Spleen (tissue), 11 donors: ENCODE measurements at regions not wholly inside any gene's neighbourhood (a gene's known extent, or its start where the extent isn't known, plus 50 kb on each side); places are given as distances from the start of the nearest gene placed in this dataset.
A peak's percentile ranks its signal among the peaks of the same experiment; 100 is the strongest.

Source experiments
- DNase-seq: peaks from one replicate; pipeline ENCODE4 v3.0.0-alpha.2; 2020
- H3K27ac ChIP-seq, 8 donors: fragments of 200-600 bp; sonication (generic) in 7 of 8; 1 replicate in 4 of 8; 2 replicates in 4 of 8; pipeline versions ENCODE4 v1.5.0 to v1.8.0; 2016 to 2021; ENCODE audit warnings: inconsistent platforms in 4 of 8, mild to moderate bottlenecking in 4 of 8, moderate library complexity in 1 of 8
- H3K27me3 ChIP-seq, 7 donors: fragments of 200-600 bp; sonication (generic) in 6 of 7; replicated peaks in 1 of 7; 1 replicate in 4 of 7; 2 replicates in 3 of 7; pipeline versions ENCODE4 v1.5.0 to v1.8.0; 2016 to 2021; ENCODE audit warnings: inconsistent platforms in 3 of 7, mild to moderate bottlenecking in 1 of 7
- H3K36me3 ChIP-seq, 6 donors: fragments of 200-600 bp; sonication (generic) in 5 of 6; 1 replicate in 4 of 6; 2 replicates in 2 of 6; pipeline versions ENCODE4 v1.5.0 to v1.8.0; 2016 to 2021; ENCODE audit warnings: inconsistent platforms in 2 of 6
- H3K4me1 ChIP-seq, 6 donors: fragments of 200-600 bp; sonication (generic) in 5 of 6; 1 replicate in 3 of 6; 2 replicates in 3 of 6; pipeline versions ENCODE4 v1.5.0 to v1.8.0; 2016 to 2021; ENCODE audit warnings: inconsistent platforms in 3 of 6
- H3K4me3 ChIP-seq, 8 donors: fragments of 200-600 bp; sonication (generic) in 7 of 8; 1 replicate in 4 of 8; 2 replicates in 4 of 8; pipeline versions ENCODE4 v1.5.0 to v1.8.0; 2016 to 2021; ENCODE audit warnings: inconsistent platforms in 4 of 8, mild to moderate bottlenecking in 4 of 8, moderate library complexity in 2 of 8
- H3K9me3 ChIP-seq, 8 donors: fragments of 200-600 bp; sonication (generic) in 7 of 8; 1 replicate in 4 of 8; 2 replicates in 4 of 8; pipeline versions ENCODE4 v1.5.0 to v1.8.0; 2016 to 2021; ENCODE audit warnings: inconsistent platforms in 4 of 8
- POLR2A ChIP-seq, 3 donors: fragments of 450-650 bp; IDR thresholded peaks; one replicate each; pipeline ENCODE4 v1.5.1; 2017; ENCODE audit warnings: antibody characterized with exemption in 3 of 3, mild to moderate bottlenecking in 1 of 3
- POLR2AphosphoS5 ChIP-seq, 3 donors: sonication (generic); formaldehyde crosslinking; IDR thresholded peaks; one replicate each; pipeline ENCODE4 v1.5.1; 2017; ENCODE audit warnings: antibody characterized with exemption in 3 of 3
- WGBS, 5 donors: extraction: QIAGEN DNeasy Blood & Tissue Kit in 3 of 5; methylation state at CpG; one replicate each; pipeline versions ENCODE4 v1.1.5 to v1.1.7; 2013 to 2018; 5-methylcytosine and 5-hydroxymethylcytosine counted together
- intact Hi-C: fragments of 100-400 bp; cut with DNase I; formaldehyde crosslinking; loops from one replicate; pipeline ENCODE4 v1.15.0; 2023; ENCODE audit warnings: low total_unique reads
- TF ChIP-seq, protein P1 (sequence below), 11 experiments: fragments of 200-600 bp in 7 of 11; fragments of 450-650 bp in 4 of 11; sonication (generic) in 4 of 11; IDR thresholded peaks in 8 of 11; conservative IDR thresholded peaks in 3 of 11; 1 replicate in 7 of 11; 2 replicates in 4 of 11; pipeline versions ENCODE4 v1.4.0 to v1.8.0; 2016 to 2021; ENCODE audit warnings: antibody characterized with exemption in 11 of 11, inconsistent platforms in 4 of 11, mild to moderate bottlenecking in 1 of 11
- donor health status: healthy with polysubstance abuse.
- donor health status: DM: no; HTN: no; CAD: no; lungs with moderate emphysema.
- donor health status: DM: no; HTN: no; CAD: no.
- donor health status: Bipolar disorder and iron deficiency.
- donor health status: healthy.
- donor health status: DM: no; HTN: no; CAD: no.
- donor health status: DM: yes; HTN: yes; CAD: no.

DNA sequence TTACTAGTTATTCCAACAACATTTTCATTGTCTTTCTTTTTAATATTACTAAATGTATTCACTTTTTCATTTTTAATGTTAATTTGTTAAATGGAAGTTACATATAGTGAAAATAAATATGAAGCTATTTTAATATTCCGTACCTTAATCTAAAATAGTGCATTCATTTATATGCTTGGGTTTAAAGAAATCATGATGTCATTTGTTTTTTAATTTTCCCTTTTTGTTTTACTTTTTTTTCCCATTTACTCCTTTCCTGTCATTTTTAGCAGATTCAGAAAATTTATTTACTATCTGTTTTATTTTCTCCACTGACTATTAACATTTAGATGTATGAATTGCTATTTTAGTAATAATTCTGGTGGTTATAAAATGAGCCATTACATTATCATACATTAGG lies 183.0 kb upstream of the CDH9 start:
- Histone ChIP-seq H3K9me3 (peaks cover 0 to 26% (median 9%) of the 10 kb centered on the region in 8 donors), H3K27ac (no peak overlapping the region), H3K36me3 (no peaks in the 10 kb centered on the region), H3K4me3 (no peak overlapping the region), H3K27me3 (no peaks in the 10 kb centered on the region), H3K4me1 (no peaks in the 10 kb centered on the region)
- intact Hi-C loops: no loop called here
- no peak for DNase-seq
- WGBS, 5 donors: 87 to 98% (median 94%) methylated on average over 1 of the region's 1 CpG
- TF ChIP-seq, protein P1, sequence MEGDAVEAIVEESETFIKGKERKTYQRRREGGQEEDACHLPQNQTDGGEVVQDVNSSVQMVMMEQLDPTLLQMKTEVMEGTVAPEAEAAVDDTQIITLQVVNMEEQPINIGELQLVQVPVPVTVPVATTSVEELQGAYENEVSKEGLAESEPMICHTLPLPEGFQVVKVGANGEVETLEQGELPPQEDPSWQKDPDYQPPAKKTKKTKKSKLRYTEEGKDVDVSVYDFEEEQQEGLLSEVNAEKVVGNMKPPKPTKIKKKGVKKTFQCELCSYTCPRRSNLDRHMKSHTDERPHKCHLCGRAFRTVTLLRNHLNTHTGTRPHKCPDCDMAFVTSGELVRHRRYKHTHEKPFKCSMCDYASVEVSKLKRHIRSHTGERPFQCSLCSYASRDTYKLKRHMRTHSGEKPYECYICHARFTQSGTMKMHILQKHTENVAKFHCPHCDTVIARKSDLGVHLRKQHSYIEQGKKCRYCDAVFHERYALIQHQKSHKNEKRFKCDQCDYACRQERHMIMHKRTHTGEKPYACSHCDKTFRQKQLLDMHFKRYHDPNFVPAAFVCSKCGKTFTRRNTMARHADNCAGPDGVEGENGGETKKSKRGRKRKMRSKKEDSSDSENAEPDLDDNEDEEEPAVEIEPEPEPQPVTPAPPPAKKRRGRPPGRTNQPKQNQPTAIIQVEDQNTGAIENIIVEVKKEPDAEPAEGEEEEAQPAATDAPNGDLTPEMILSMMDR (IDR thresholded peaks at IDR 0.05 in 8 of 11, conservative IDR thresholded peaks at IDR 0.05 in 3 of 11): no peak
- TF ChIP-seq POLR2A (IDR thresholded peaks at IDR 0.05) (no peak), POLR2AphosphoS5 (IDR thresholded peaks at IDR 0.05) (no peak)

DNA sequence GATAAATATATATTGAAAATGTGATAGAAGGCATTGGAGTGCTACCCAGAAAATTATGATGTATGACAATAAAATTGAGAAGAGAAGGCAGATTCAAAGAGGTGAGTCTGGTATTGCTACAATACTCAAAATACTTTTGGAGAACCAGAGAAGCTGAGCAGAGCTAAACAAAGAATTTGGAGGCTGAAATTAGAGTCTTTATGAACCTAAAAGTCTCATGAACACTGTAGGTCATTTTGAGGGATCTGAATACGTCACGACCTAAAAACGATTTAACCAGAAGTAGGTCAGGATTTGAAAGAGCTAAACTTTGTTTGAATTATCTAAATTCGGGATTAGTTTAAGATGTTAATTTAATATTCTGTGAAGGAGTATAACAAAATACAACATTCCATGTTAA lies 182.4 kb upstream of the CDH9 start:
- H3K27me3 ChIP-seq: no peaks in the 10 kb centered on the region
- no peaks in the 10 kb centered on the region for H3K4me1 ChIP-seq
- 84 to 90% (median 88%) methylated on average over 4 of the region's 4 CpGs for WGBS, 5 donors
- intact Hi-C loops: no loop called here
- no peak for DNase-seq
- no peak overlapping the region for H3K4me3 ChIP-seq
- H3K36me3 ChIP-seq: no peaks in the 10 kb centered on the region
- no peak overlapping the region for H3K27ac ChIP-seq
- H3K9me3 ChIP-seq: peaks cover 0 to 22% (median 8%) of the 10 kb centered on the region in 8 donors
- TF ChIP-seq POLR2A (IDR thresholded peaks at IDR 0.05) (no peak), POLR2AphosphoS5 (IDR thresholded peaks at IDR 0.05) (no peak)
- TF ChIP-seq, protein P1 (IDR thresholded peaks at IDR 0.05 in 8 of 11, conservative IDR thresholded peaks at IDR 0.05 in 3 of 11): no peak

DNA sequence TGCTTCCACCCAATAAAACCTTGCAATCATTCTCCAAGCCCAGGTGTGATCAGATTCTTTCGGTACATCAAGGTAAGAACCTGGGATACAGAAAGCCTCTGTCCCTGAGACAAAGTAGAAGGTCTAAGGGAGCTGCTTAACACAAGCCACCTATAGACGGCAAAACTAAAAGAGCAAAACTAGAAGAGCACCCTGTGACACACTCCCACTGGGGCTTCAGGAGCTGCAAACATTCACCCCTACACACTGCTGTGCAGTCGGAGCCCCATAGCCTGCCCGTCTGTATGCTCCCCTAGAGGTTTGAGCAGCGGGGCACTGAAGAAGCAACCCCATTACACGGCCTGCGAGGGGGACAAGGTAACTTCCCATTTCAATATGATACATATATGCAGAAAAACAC lies 179.6 kb upstream of the CDH9 start:
- DNase-seq: no peak
- Histone ChIP-seq H3K27ac (no peak overlapping the region), H3K27me3 (no peaks in the 10 kb centered on the region), H3K36me3 (no peaks in the 10 kb centered on the region), H3K4me1 (no peaks in the 10 kb centered on the region), H3K4me3 (no peak overlapping the region), H3K9me3 (peaks cover 0 to 20% (median 10%) of the 10 kb centered on the region in 8 donors)
- WGBS, 5 donors: 87 to 97% (median 92%) methylated on average over 7 of the region's 7 CpGs
- intact Hi-C loops: no loop called here
- no peak for TF ChIP-seq POLR2A (IDR thresholded peaks at IDR 0.05)

DNA sequence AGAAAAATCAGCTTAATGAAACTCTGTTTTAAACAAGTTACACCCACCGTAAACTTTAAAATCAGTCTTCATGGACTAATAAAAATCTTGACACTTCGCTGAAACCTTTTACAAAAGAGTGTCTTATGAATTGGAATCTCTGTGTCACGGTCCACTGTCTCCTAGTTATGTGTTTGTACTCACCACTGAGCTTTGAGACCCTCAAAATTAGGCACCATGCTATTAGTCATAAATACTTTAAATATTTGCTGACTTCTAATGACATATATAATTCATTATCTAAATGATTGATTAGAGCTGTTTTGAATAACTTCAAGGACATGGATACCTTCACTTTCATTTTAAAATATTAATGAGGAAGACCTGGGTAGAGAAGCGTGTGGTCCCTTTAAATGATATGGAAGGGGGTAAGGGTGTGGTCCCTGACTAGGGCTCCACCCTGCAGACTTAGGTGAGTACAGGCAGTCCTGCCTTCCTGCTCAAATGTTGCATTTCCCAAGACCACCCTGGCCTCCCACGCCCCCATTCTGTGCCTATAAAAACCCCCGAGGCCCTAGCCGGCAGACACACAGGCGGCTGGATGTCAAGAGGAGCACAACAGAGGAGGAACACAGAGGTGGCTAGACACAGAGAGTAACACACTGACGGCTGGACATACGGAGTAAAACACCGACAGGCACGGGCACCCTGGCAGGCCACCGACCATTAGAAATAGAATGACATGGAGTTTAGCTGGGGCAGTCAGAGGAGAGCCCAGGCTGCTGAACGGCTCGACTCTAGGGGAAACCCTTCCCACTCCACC lies 179.0 kb upstream of the CDH9 start:
- Histone ChIP-seq H3K27ac (no peak overlapping the region), H3K4me3 (no peak overlapping the region), H3K36me3 (no peaks in the 10 kb centered on the region), H3K9me3 (peaks cover 0 to 20% (median 13%) of the 10 kb centered on the region in 8 donors), H3K27me3 (no peaks in the 10 kb centered on the region), H3K4me1 (no peaks in the 10 kb centered on the region)
- WGBS, 5 donors: 84 to 91% (median 87%) methylated on average over 15 of the region's 15 CpGs
- intact Hi-C loops: no loop called here
- TF ChIP-seq POLR2AphosphoS5 (IDR thresholded peaks at IDR 0.05): no peak
- no peak for TF ChIP-seq POLR2A (IDR thresholded peaks at IDR 0.05)
- TF ChIP-seq, protein P1 (IDR thresholded peaks at IDR 0.05 in 8 of 11, conservative IDR thresholded peaks at IDR 0.05 in 3 of 11): no peak
- DNase-seq: peak; percentile 48
